Iris pigment epithelial cell (primary cell): ENCODE measurements at regions not wholly inside any gene's neighbourhood (a gene's known extent, or its start where the extent isn't known, plus 50 kb on each side); places are given as distances from the start of the nearest gene placed in this dataset.

ENCODE experiments used
- DNase-seq: peaks from one replicate; pipeline ENCODE4 v3.0.0-alpha.2; 2011; ENCODE audit warnings: low read depth

GRCh38 chr13:86946734-86947133 is 724.4 kb upstream of the SLITRK5 start:
- no peak for DNase-seq

- no peak for DNase-seq
Measured at GRCh38 chr13:86954341-86954740, 716.8 kb upstream of the SLITRK5 start.

GRCh38 chr13:86960876-86961275 is 710.3 kb upstream of the SLITRK5 start:
- peak; percentile 33 for DNase-seq

GRCh38 chr13:86974251-86974994 is 696.7 kb upstream of the SLITRK5 start:
- DNase-seq = no peak

GRCh38 chr13:86974995-86975328 is 696.2 kb upstream of the SLITRK5 start:
- DNase-seq = no peak

GRCh38 chr13:86976521-86977324 is 694.4 kb upstream of the SLITRK5 start:
- no peak for DNase-seq

GRCh38 chr13:86986448-86986847 is 684.7 kb upstream of the SLITRK5 start:
- DNase-seq = peak; percentile 15

- no peak for DNase-seq
Measured at GRCh38 chr13:86992251-86992650, 678.9 kb upstream of the SLITRK5 start.

- DNase-seq = no peak
Measured at GRCh38 chr13:87003265-87003664, 667.9 kb upstream of the SLITRK5 start.

GRCh38 chr13:87005511-87005910 is 665.7 kb upstream of the SLITRK5 start:
- DNase-seq = no peak

- no peak for DNase-seq
Measured at GRCh38 chr13:87035526-87035925, 635.6 kb upstream of the SLITRK5 start.

GRCh38 chr13:87042946-87043345 is 628.2 kb upstream of the SLITRK5 start:
- DNase-seq = peak; percentile 21

- DNase-seq = no peak
Measured at GRCh38 chr13:87052731-87053130, 618.4 kb upstream of the SLITRK5 start.

GRCh38 chr13:87057807-87058520 is 613.2 kb upstream of the SLITRK5 start:
- DNase-seq = peak; percentile 49

GRCh38 chr13:87058786-87059329 is 612.3 kb upstream of the SLITRK5 start:
- DNase-seq = no peak

GRCh38 chr13:87078947-87079795 is 592.0 kb upstream of the SLITRK5 start:
- no peak for DNase-seq

- DNase-seq = no peak
Measured at GRCh38 chr13:87080100-87080779, 590.9 kb upstream of the SLITRK5 start.

- DNase-seq = no peak
Measured at GRCh38 chr13:87084192-87084591, 587.0 kb upstream of the SLITRK5 start.

GRCh38 chr13:87087741-87088140 is 583.4 kb upstream of the SLITRK5 start:
- DNase-seq = peak; percentile 74

- DNase-seq = peak; percentile 92
Measured at GRCh38 chr13:87089391-87089790, 581.8 kb upstream of the SLITRK5 start.

GRCh38 chr13:87093399-87093798 is 577.8 kb upstream of the SLITRK5 start:
- peak; percentile 11 for DNase-seq
